GM12891 (cell line): ENCODE measurements at regions not wholly inside any gene's neighbourhood (a gene's known extent, or its start where the extent isn't known, plus 50 kb on each side); places are given as distances from the start of the nearest gene placed in this dataset.
"Not testable (repeated sequence)": the region's sequence is repeated elsewhere in the genome, so short reads cannot be mapped to it uniquely, and the experiment has no call there.

ENCODE experiments used
- DNase-seq: peaks from one replicate; pipeline ENCODE4 v3.0.0; 2011; ENCODE audit warnings: low spot score; ENCODE audit not compliant: insufficient read length
- FAIRE-seq: peaks from 2 replicates; lab custom pipeline; 2011; peaks lifted over from hg19 to GRCh38; lab: Jason Lieb, UNC
- PAX5 ChIP-seq: IDR thresholded peaks from 2 replicates; pipeline ENCODE4 v1.6.1; 2011; ENCODE audit warnings: low read length, moderate library complexity, mild to moderate bottlenecking; ENCODE audit not compliant: insufficient read depth, severe bottlenecking
- POLR2A ChIP-seq: IDR thresholded peaks from 2 replicates; pipeline ENCODE4 v1.6.1; 2011; ENCODE audit warnings: low read depth, low read length, control low read depth
- POLR2AphosphoS5 ChIP-seq: IDR thresholded peaks from 2 replicates; pipeline ENCODE4 v1.6.1; 2011; ENCODE audit warnings: low read depth, low read length, control low read depth
- POU2F2 ChIP-seq: IDR thresholded peaks from 2 replicates; pipeline ENCODE4 v1.6.1; 2011; ENCODE audit warnings: low read depth, mild to moderate bottlenecking, control low read depth, low read length, moderate library complexity
- SPI1 ChIP-seq: IDR thresholded peaks from 2 replicates; pipeline ENCODE4 v1.6.1; 2011; ENCODE audit warnings: low read depth, low read length, control low read depth
- TAF1 ChIP-seq: IDR thresholded peaks from 2 replicates; pipeline ENCODE4 v1.6.1; 2011; ENCODE audit warnings: low read depth, low read length, control low read depth

- no peak for DNase-seq
- FAIRE-seq = no peak
- TF ChIP-seq POLR2A (no peak), SPI1 (no peak), TAF1 (no peak), POLR2AphosphoS5 (no peak), PAX5 (no peak), POU2F2 (no peak)
These were observed 368.1 kb downstream of the MDFIC start for GRCh38 chr7:115289971-115290370.

GRCh38 chr7:115276791-115277190 lies 354.9 kb downstream of the MDFIC start:
- FAIRE-seq (no peak), DNase-seq (no peak)
- no peak for TF ChIP-seq POU2F2
- TF ChIP-seq POLR2A = no peak
- no peak for TF ChIP-seq POLR2AphosphoS5
- no peak for TF ChIP-seq PAX5
- TF ChIP-seq TAF1 = no peak
- TF ChIP-seq SPI1 = no peak

GRCh38 chr7:115273855-115274254 lies 352.0 kb downstream of the MDFIC start:
- FAIRE-seq = peak; percentile 74
- DNase-seq = not testable (repeated sequence)

- TF ChIP-seq POLR2AphosphoS5 (no peak), PAX5 (no peak)
- DNase-seq (no peak), FAIRE-seq (no peak)
These were observed 351.4 kb downstream of the MDFIC start for GRCh38 chr7:115273139-115273772.

GRCh38 chr7:115271332-115272235 lies 349.7 kb downstream of the MDFIC start:
- TF ChIP-seq POU2F2 = no peak
- TF ChIP-seq SPI1 = no peak
- no peak for TF ChIP-seq POLR2AphosphoS5
- TF ChIP-seq POLR2A = no peak
- no peak for TF ChIP-seq PAX5
- TF ChIP-seq TAF1 = no peak
- DNase-seq = no peak
- FAIRE-seq = no peak

GRCh38 chr7:115269486-115269885 lies 347.6 kb downstream of the MDFIC start:
- TF ChIP-seq POLR2AphosphoS5 = no peak
- no peak for TF ChIP-seq PAX5
- TF ChIP-seq POU2F2 = no peak
- TF ChIP-seq POLR2A = no peak
- no peak for TF ChIP-seq TAF1
- no peak for TF ChIP-seq SPI1
- no peak for DNase-seq
- no peak for FAIRE-seq

- peak; percentile 41 for FAIRE-seq
- no peak for DNase-seq
- no peak for TF ChIP-seq PAX5
- no peak for TF ChIP-seq POLR2AphosphoS5
- no peak for TF ChIP-seq POLR2A
- TF ChIP-seq POU2F2 = no peak
These were observed 345.6 kb downstream of the MDFIC start for GRCh38 chr7:115267503-115267902.

GRCh38 chr7:115260381-115260780 lies 338.5 kb downstream of the MDFIC start:
- no peak for FAIRE-seq
- no peak for TF ChIP-seq POLR2A
- no peak for TF ChIP-seq SPI1
- TF ChIP-seq TAF1 = no peak
- no peak for TF ChIP-seq POU2F2
- no peak for TF ChIP-seq PAX5
- no peak for DNase-seq

- FAIRE-seq (no peak), DNase-seq (no peak)
- no peak for TF ChIP-seq POLR2AphosphoS5
- no peak for TF ChIP-seq POU2F2
These were observed 330.6 kb downstream of the MDFIC start for GRCh38 chr7:115252461-115252860.

- FAIRE-seq (no peak), DNase-seq (no peak)
- TF ChIP-seq POLR2A = no peak
- no peak for TF ChIP-seq TAF1
- no peak for TF ChIP-seq SPI1
- TF ChIP-seq PAX5 = no peak
- TF ChIP-seq POLR2AphosphoS5 = no peak
- TF ChIP-seq POU2F2 = no peak
These were observed 327.2 kb downstream of the MDFIC start for GRCh38 chr7:115249080-115249479.
